Caco-2 (cell line): ENCODE measurements at regions not wholly inside any gene's neighbourhood (a gene's known extent, or its start where the extent isn't known, plus 50 kb on each side); places are given as distances from the start of the nearest gene placed in this dataset.

Experiments used
- BruUV-seq: library from RNA; stranded (reverse); fragments of 400-500 nt; replicated peaks from 2 replicates; lab custom pipeline; 2021; lab: Mats Ljungman, UMichigan
- CTCF ChIA-PET: fragments of 300-600 bp; sonication (Branson Sonifier 250); formaldehyde crosslinking; loops from one replicate; lab custom pipeline; 2022; ENCODE audit warnings: antibody characterized with exemption; lab: Charles Lee
- POLR2A ChIA-PET: fragments of 300-600 bp; sonication (Branson Sonifier 250); formaldehyde crosslinking; loops from one replicate; lab custom pipeline; 2022; ENCODE audit warnings: antibody characterized with exemption; lab: Charles Lee
- DNase-seq, 2 experiments: peaks; one replicate each; pipeline versions ENCODE4 v3.0.0 to v3.0.0-alpha.2; 2020 to 2022
- H3K27me3 ChIP-seq: replicated peaks from 2 replicates; pipeline ENCODE4 v1.6.0; 2011; ENCODE audit warnings: low read length; ENCODE audit not compliant: control insufficient read depth, insufficient read depth
- H3K36me3 ChIP-seq: 2 replicates; pipeline ENCODE4 v1.5.1; 2011; ENCODE audit warnings: low read length; ENCODE audit not compliant: control insufficient read depth, insufficient read depth
- H3K4me1 ChIP-seq: fragments of 250-450 bp; sonication (Bioruptor Pico); 2 replicates; pipeline ENCODE4 v1.5.1; 2020; ENCODE audit warnings: mild to moderate bottlenecking
- H3K4me3 ChIP-seq: 2 replicates; pipeline ENCODE4 v1.5.1; 2011; ENCODE audit warnings: low read depth, mild to moderate bottlenecking, control low read depth, low read length
- H3K9me3 ChIP-seq: fragments of 250-450 bp; sonication (Bioruptor Pico); 2 replicates; pipeline ENCODE4 v1.5.1; 2020; ENCODE audit warnings: mild to moderate bottlenecking, moderate library complexity
- H3K27ac Mint-ChIP-seq: one replicate; pipeline ENCODE4 v1.8.0; 2022; ENCODE audit warnings: mixed read lengths; ENCODE audit not compliant: unreplicated experiment
- H3K27me3 Mint-ChIP-seq: one replicate; pipeline ENCODE4 v1.8.0; 2022; ENCODE audit warnings: mixed read lengths; ENCODE audit not compliant: insufficient read depth, unreplicated experiment
- H3K36me3 Mint-ChIP-seq: one replicate; pipeline ENCODE4 v1.8.0; 2022; ENCODE audit warnings: mild to moderate bottlenecking, mixed read lengths; ENCODE audit not compliant: insufficient read depth, unreplicated experiment
- H3K4me1 Mint-ChIP-seq: one replicate; pipeline ENCODE4 v1.8.0; 2022; ENCODE audit warnings: low read depth, mixed read lengths; ENCODE audit not compliant: unreplicated experiment
- H3K4me3 Mint-ChIP-seq: one replicate; pipeline ENCODE4 v1.8.0; 2022; ENCODE audit warnings: mild to moderate bottlenecking, moderate library complexity, mixed read lengths; ENCODE audit not compliant: unreplicated experiment
- H3K9me3 Mint-ChIP-seq: one replicate; pipeline ENCODE4 v1.8.0; 2022; ENCODE audit warnings: mixed read lengths; ENCODE audit not compliant: unreplicated experiment
- CTCF ChIP-seq, 2 experiments: fragments of 200-600 bp in 1 of 2; IDR thresholded peaks; 1 replicate in 1 of 2; 2 replicates in 1 of 2; pipeline versions ENCODE4 v1.5.1 to v1.8.0; 2011 to 2022; ENCODE audit warnings: antibody characterized with exemption in 1 of 2, control low read depth in 1 of 2, inconsistent platforms in 1 of 2, low read depth in 1 of 2, low read length in 1 of 2, mild to moderate bottlenecking in 1 of 2, moderate library complexity in 1 of 2; ENCODE audit not compliant: insufficient read depth in 1 of 2, severe bottlenecking in 1 of 2, unreplicated experiment in 1 of 2
- intact Hi-C: fragments of 100-400 bp; cut with micrococcal nuclease; formaldehyde crosslinking; loops from one replicate; pipeline ENCODE4 v1.10.0; 2022; ENCODE audit not compliant: unreplicated experiment

GRCh38 chr9:87139099-87139730 lies 191.9 kb upstream of the GAS1 start:
- H3K9me3 ChIP-seq, result no peaks in the 10 kb centered on the region
- Mint-ChIP-seq H3K27ac (no peak overlapping the region), H3K9me3 (no peaks in the 10 kb centered on the region), H3K36me3 (no peaks in the 10 kb centered on the region), H3K27me3 (peaks cover 3% of the 10 kb centered on the region), H3K4me3 (no peak overlapping the region), H3K4me1 (no peaks in the 10 kb centered on the region)
- BruUV-seq, result no TSS peak
- intact Hi-C loops, result no loop called here
- H3K4me1 ChIP-seq, result no peaks in the 10 kb centered on the region
- TF ChIP-seq CTCF (IDR thresholded peaks at IDR 0.05; ENCODE audit: insufficient read depth in 1 of 2, low read depth in 1 of 2, low read length in 1 of 2, severe bottlenecking in 1 of 2, unreplicated experiment in 1 of 2), result no peak
- no peak overlapping the region for H3K4me3 ChIP-seq
- no peaks in the 10 kb centered on the region for H3K27me3 ChIP-seq
- POLR2A ChIA-PET, result no interaction called here
- CTCF ChIA-PET, result no interaction called here
- H3K36me3 ChIP-seq, result no peaks in the 10 kb centered on the region
- no peak for DNase-seq

GRCh38 chr9:87140142-87140541 lies 192.8 kb upstream of the GAS1 start:
- H3K27ac Mint-ChIP-seq, result no peak overlapping the region
- no peaks in the 10 kb centered on the region for H3K4me1 Mint-ChIP-seq
- ChIA-PET POLR2A (no interaction called here), CTCF (no interaction called here)
- no peak overlapping the region for H3K4me3 Mint-ChIP-seq
- H3K4me1 ChIP-seq, result no peaks in the 10 kb centered on the region
- TF ChIP-seq CTCF (IDR thresholded peaks at IDR 0.05; ENCODE audit: insufficient read depth in 1 of 2, low read depth in 1 of 2, low read length in 1 of 2, severe bottlenecking in 1 of 2, unreplicated experiment in 1 of 2), result no peak
- no TSS peak for BruUV-seq
- no peaks in the 10 kb centered on the region for H3K36me3 ChIP-seq
- H3K9me3 ChIP-seq, result no peaks in the 10 kb centered on the region
- peaks cover 6% of the 10 kb centered on the region for H3K27me3 Mint-ChIP-seq
- intact Hi-C loops, result no loop called here
- H3K9me3 Mint-ChIP-seq, result no peaks in the 10 kb centered on the region
- H3K36me3 Mint-ChIP-seq, result no peaks in the 10 kb centered on the region
- DNase-seq, result no peak
- no peak overlapping the region for H3K4me3 ChIP-seq
- H3K27me3 ChIP-seq, result no peaks in the 10 kb centered on the region

- no TSS peak for BruUV-seq
- H3K4me3 Mint-ChIP-seq, result no peak overlapping the region
- no peaks in the 10 kb centered on the region for H3K4me1 Mint-ChIP-seq
- ChIA-PET CTCF (no interaction called here), POLR2A (no interaction called here)
- DNase-seq, result no peak
- Histone ChIP-seq H3K36me3 (no peaks in the 10 kb centered on the region), H3K27me3 (no peaks in the 10 kb centered on the region), H3K9me3 (no peaks in the 10 kb centered on the region), H3K4me3 (no peak overlapping the region), H3K4me1 (no peaks in the 10 kb centered on the region)
- no peaks in the 10 kb centered on the region for H3K9me3 Mint-ChIP-seq
- no peaks in the 10 kb centered on the region for H3K36me3 Mint-ChIP-seq
- TF ChIP-seq CTCF (IDR thresholded peaks at IDR 0.05; ENCODE audit: insufficient read depth in 1 of 2, low read depth in 1 of 2, low read length in 1 of 2, severe bottlenecking in 1 of 2, unreplicated experiment in 1 of 2), result no peak
- peaks cover 6% of the 10 kb centered on the region for H3K27me3 Mint-ChIP-seq
- intact Hi-C loops, result no loop called here
- H3K27ac Mint-ChIP-seq, result no peak overlapping the region
Observed at GRCh38 chr9:87140605-87141109, 193.4 kb upstream of the GAS1 start.
